Lower leg skin (tissue), 3 donors: ENCODE measurements at regions not wholly inside any gene's neighbourhood (a gene's known extent, or its start where the extent isn't known, plus 50 kb on each side); places are given as distances from the start of the nearest gene placed in this dataset.

Experiments used
- POLR2A ChIP-seq, 2 donors: fragments of 450-650 bp; IDR thresholded peaks; one replicate each; pipeline ENCODE4 v1.6.1; 2016 to 2017; ENCODE audit warnings: antibody characterized with exemption in 2 of 2, mild to moderate bottlenecking in 1 of 2, moderate library complexity in 1 of 2
- TF ChIP-seq, protein P1 (sequence below), 3 donors: fragments of 450-650 bp; IDR thresholded peaks; one replicate each; pipeline ENCODE4 v1.5.1; 2016; ENCODE audit warnings: antibody characterized with exemption in 3 of 3, mild to moderate bottlenecking in 3 of 3, moderate library complexity in 2 of 3

DNA sequence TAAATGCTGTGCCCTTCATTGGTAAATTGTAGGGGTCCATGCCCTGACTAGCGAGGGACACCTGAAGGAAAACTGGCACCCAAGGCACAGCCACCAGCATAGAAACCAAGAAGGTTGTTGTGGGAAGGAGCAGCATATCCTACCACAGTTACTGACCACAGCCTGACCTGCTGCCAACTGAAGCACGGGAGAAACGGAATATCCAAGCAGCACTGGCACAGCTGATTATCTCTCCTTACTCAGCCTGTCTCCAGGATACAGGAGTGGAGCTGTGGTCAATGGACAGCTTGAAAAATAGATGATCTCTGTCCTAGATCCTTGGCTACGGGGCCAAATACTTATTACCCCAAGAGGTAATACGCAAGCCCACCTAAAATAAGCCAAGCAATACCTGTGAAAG, 164.5 kb downstream of the ATPSCKMT start:
- TF ChIP-seq, protein P1, sequence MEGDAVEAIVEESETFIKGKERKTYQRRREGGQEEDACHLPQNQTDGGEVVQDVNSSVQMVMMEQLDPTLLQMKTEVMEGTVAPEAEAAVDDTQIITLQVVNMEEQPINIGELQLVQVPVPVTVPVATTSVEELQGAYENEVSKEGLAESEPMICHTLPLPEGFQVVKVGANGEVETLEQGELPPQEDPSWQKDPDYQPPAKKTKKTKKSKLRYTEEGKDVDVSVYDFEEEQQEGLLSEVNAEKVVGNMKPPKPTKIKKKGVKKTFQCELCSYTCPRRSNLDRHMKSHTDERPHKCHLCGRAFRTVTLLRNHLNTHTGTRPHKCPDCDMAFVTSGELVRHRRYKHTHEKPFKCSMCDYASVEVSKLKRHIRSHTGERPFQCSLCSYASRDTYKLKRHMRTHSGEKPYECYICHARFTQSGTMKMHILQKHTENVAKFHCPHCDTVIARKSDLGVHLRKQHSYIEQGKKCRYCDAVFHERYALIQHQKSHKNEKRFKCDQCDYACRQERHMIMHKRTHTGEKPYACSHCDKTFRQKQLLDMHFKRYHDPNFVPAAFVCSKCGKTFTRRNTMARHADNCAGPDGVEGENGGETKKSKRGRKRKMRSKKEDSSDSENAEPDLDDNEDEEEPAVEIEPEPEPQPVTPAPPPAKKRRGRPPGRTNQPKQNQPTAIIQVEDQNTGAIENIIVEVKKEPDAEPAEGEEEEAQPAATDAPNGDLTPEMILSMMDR (IDR thresholded peaks at IDR 0.05) = no peak
- no peak for TF ChIP-seq POLR2A (IDR thresholded peaks at IDR 0.05)
